ENCODE measurements at regions not wholly inside any gene's neighbourhood (a gene's known extent, or its start where the extent isn't known, plus 50 kb on each side); places are given as distances from the start of the nearest gene placed in this dataset.

DNA sequence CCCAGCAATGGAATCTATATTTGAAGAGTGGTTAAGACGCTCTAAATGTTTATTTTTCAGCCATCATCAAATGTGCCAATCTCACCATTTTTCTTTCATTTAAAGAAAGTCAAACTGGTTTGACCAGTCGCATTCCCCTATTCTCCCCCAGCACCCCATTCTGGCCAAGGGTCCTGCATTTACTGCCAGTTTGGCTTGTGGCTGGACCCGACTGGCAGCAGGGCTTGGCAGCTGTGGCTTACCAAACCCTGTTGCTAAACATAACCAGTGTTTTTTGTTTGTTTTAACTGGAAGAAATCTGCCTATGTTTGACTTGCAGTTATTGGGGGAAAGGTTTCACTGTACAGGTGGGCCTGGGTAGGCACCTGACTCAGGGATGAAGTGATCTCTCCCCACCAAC lies 116.3 kb downstream of the CYP26A1 start:
- no peak for TF ChIP-seq CTCF (IDR thresholded peaks at IDR 0.05)
- no peak for TF ChIP-seq POLR2AphosphoS5 (IDR thresholded peaks at IDR 0.05)
- TF ChIP-seq POLR2A (IDR thresholded peaks at IDR 0.05) = no peak
- no peak for TF ChIP-seq EP300 (IDR thresholded peaks at IDR 0.05)

Data from sigmoid colon (tissue), 4 donors.